ENCODE measurements at regions not wholly inside any gene's neighbourhood (a gene's known extent, or its start where the extent isn't known, plus 50 kb on each side); places are given as distances from the start of the nearest gene placed in this dataset.
"Not testable (repeated sequence)": the region's sequence is repeated elsewhere in the genome, so short reads cannot be mapped to it uniquely, and the experiment has no call there.

DNA sequence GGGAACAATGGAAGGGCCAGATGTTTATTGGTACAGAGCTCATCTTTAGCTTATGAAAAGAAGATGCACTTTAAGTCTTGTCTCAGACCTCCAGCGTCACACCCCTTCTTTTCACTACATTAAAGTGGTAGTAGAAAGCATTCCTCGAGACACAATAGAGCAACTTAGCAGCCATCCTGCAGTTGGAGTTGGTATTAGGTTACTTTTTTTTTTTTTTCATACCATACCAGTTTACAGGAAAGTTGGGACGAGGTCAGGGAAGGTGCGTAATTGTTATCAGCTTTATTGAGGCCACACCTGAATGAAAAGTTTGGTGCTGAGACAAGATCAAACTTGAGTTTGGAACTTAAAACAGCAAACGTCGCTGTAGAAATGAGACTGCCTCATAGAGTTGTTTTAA is 203.8 kb downstream of the SOX2 start:
- CTCF ChIA-PET, result interaction anchor here (0.9 to 2.7 kb wide), 5 partner anchors 7 to 25 kb away, joined by 3 to 11 read pairs (median 6); no protein-coding TSS in a partner anchor

GRCh38 chr3:181916013-181916412 is 204.3 kb downstream of the SOX2 start:
- ChIA-PET POLR2A (no interaction called here), CTCF (interaction anchor here (0.9 to 2.7 kb wide), 4 partner anchors 10 to 24 kb away, joined by 3 to 7 read pairs (median 5); no protein-coding TSS in a partner anchor)
- TF ChIP-seq, protein P1, sequence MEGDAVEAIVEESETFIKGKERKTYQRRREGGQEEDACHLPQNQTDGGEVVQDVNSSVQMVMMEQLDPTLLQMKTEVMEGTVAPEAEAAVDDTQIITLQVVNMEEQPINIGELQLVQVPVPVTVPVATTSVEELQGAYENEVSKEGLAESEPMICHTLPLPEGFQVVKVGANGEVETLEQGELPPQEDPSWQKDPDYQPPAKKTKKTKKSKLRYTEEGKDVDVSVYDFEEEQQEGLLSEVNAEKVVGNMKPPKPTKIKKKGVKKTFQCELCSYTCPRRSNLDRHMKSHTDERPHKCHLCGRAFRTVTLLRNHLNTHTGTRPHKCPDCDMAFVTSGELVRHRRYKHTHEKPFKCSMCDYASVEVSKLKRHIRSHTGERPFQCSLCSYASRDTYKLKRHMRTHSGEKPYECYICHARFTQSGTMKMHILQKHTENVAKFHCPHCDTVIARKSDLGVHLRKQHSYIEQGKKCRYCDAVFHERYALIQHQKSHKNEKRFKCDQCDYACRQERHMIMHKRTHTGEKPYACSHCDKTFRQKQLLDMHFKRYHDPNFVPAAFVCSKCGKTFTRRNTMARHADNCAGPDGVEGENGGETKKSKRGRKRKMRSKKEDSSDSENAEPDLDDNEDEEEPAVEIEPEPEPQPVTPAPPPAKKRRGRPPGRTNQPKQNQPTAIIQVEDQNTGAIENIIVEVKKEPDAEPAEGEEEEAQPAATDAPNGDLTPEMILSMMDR (IDR thresholded peaks at IDR 0.05; ENCODE audit: control extremely low read depth, extremely low read depth, low read depth, missing control alignments), result no peak
- DNase-seq (ENCODE audit: extremely low spot score), result no peak

More for the DNA sequence above, 203.8 kb downstream of the SOX2 start:
- DNase-seq (ENCODE audit: extremely low spot score), result no peak
- TF ChIP-seq, protein P1 (IDR thresholded peaks at IDR 0.05; ENCODE audit: control extremely low read depth, extremely low read depth, low read depth, missing control alignments), result no peak
- POLR2A ChIA-PET, result interaction anchor here (0.5 kb wide), 1 partner anchor 1235 kb away, joined by 4 read pairs; no protein-coding TSS in a partner anchor

DNA sequence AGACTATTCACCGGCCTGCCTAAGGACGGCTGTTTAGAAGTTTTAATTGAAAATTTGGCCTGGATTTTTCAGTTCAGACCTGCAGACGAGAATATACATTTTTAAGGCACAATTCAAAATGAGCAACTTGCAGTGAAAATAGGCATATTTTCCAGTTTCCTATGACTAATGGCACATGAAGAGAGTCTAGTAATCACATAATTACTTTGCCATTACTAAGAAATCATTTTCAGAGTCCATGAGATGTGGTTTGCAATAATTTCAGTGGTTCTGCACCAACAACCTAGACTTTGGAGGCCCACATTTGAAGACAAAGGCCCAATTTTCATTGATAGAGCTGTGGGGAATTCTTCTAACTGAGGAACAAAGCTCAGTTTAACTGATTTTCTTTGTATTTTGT is 205.3 kb downstream of the SOX2 start:
- ChIA-PET POLR2A (no interaction called here), CTCF (interaction anchor here (1.1 to 2.7 kb wide), 3 partner anchors 15 to 24 kb away, joined by 3 to 7 read pairs (median 3); no protein-coding TSS in a partner anchor)
- TF ChIP-seq, protein P1 (IDR thresholded peaks at IDR 0.05; ENCODE audit: control extremely low read depth, extremely low read depth, low read depth, missing control alignments), result no peak
- DNase-seq (ENCODE audit: extremely low spot score), result no peak

DNA sequence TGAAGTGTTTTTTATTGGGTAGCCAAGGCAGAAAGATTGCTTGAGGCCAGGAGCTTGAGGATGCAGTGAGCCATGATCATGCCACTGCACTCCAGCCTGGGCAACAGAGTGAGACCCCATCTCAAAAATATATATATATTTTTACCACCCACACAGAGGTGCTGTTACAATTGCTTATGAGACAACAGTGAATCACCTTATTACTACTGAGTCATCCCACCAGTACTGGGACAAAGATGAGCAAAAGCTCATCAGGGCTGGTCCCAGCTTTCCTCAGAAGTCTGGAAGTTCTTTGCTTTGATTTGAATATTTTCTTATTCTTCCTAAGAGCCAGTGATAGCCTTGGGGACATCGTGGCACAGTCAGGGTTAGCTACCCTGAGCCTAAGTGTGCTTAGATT is 207.7 kb downstream of the SOX2 start:
- POLR2A ChIA-PET, result no interaction called here
- no peak for DNase-seq (ENCODE audit: extremely low spot score)
- CTCF ChIA-PET, result no interaction called here
- TF ChIP-seq, protein P1 (IDR thresholded peaks at IDR 0.05; ENCODE audit: control extremely low read depth, extremely low read depth, low read depth, missing control alignments), result no peak

- ChIA-PET POLR2A (no interaction called here), CTCF (interaction anchor here (1.5 to 1.9 kb wide), 3 partner anchors 8 to 12 kb away, joined by 4 to 8 read pairs (median 4); no protein-coding TSS in a partner anchor)
- no peak for DNase-seq (ENCODE audit: extremely low spot score)
- TF ChIP-seq, protein P1 (IDR thresholded peaks at IDR 0.05; ENCODE audit: control extremely low read depth, extremely low read depth, low read depth, missing control alignments), result no peak
Observed at GRCh38 chr3:181920409-181920808, 208.7 kb downstream of the SOX2 start.

GRCh38 chr3:181921220-181921619 is 209.5 kb downstream of the SOX2 start:
- ChIA-PET POLR2A (no interaction called here), CTCF (interaction anchor here (1.5 to 1.9 kb wide), 3 partner anchors 9 to 13 kb away, joined by 4 to 8 read pairs (median 4); no protein-coding TSS in a partner anchor)
- DNase-seq (ENCODE audit: extremely low spot score), result peak; percentile 40
- TF ChIP-seq, protein P1 (IDR thresholded peaks at IDR 0.05; ENCODE audit: control extremely low read depth, extremely low read depth, low read depth, missing control alignments), result no peak

DNA sequence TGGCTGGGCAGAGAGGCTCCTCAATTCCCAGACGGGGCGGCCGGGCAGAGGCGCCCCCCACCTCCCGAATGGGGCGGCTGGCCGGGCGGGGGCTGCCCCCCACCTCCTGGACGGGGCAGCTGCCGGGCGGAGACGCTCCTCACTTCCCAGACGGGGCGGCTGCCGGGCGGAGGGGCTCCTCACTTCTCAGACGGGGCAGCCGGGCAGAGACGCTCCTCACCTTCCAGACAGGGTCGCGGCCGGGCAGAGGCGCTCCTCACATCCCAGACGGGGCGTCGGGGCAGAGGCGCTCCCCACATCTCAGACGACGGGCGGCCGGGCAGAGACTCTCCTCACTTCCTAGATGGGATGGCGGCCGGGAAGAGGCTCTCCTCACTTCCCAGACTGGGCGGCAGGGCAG is 214.1 kb downstream of the SOX2 start:
- POLR2A ChIA-PET, CTCF ChIA-PET: not testable (repeated sequence)

More for the DNA sequence above, 214.1 kb downstream of the SOX2 start:
- DNase-seq (ENCODE audit: extremely low spot score), result not testable (repeated sequence)
